GM18868 (cell line): ENCODE measurements at regions not wholly inside any gene's neighbourhood (a gene's known extent, or its start where the extent isn't known, plus 50 kb on each side); places are given as distances from the start of the nearest gene placed in this dataset.
"Not testable (repeated sequence)": the region's sequence is repeated elsewhere in the genome, so short reads cannot be mapped to it uniquely, and the experiment has no call there.

Source experiments
- ATAC-seq: cut with Tn5 transposase; IDR thresholded peaks from one replicate; pipeline ENCODE4 v1.9.1; 2021; ENCODE audit warnings: mild to moderate bottlenecking, moderate library complexity; ENCODE audit not compliant: unreplicated experiment

GRCh38 chr16:73107371-73107770 is 59.4 kb upstream of the ZFHX3 start:
- ATAC-seq = no peak

GRCh38 chr16:73106329-73107034 is 58.6 kb upstream of the ZFHX3 start:
- no peak for ATAC-seq

- ATAC-seq = no peak
These were observed 53.6 kb upstream of the ZFHX3 start for GRCh38 chr16:73101568-73101967.

GRCh38 chr16:73099601-73100000 is 51.7 kb upstream of the ZFHX3 start:
- not testable (repeated sequence) for ATAC-seq
